HG03139 (cell line): ENCODE measurements at regions not wholly inside any gene's neighbourhood (a gene's known extent, or its start where the extent isn't known, plus 50 kb on each side); places are given as distances from the start of the nearest gene placed in this dataset.
A peak's percentile ranks its signal among the peaks of the same experiment; 100 is the strongest.
"Not testable (repeated sequence)": the region's sequence is repeated elsewhere in the genome, so short reads cannot be mapped to it uniquely, and the experiment has no call there.

Experiments
- ATAC-seq: cut with Tn5 transposase; IDR thresholded peaks from one replicate; pipeline ENCODE4 v1.9.1; 2021; ENCODE audit not compliant: unreplicated experiment

DNA sequence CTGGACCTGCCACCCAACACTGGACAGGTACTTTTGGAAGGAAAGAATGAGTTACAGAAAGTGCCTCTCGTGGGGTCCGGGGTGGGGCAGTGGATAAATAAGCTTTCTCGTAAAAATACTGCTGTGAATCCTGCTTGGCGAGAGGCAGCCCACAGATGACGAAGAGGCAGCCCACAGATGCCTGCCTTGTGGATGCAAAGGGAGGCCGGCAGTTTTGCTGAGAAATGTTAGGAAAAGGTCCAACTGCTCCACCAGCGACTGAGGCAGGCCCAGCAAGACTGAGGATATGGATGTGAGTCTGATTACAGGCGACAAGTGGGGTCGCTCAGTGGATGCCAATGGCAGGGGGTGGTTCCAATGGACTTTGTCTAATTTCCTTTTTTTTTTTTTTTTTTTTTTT, 79.1 kb upstream of the PPP1R26 start:
- ATAC-seq, result no peak

DNA sequence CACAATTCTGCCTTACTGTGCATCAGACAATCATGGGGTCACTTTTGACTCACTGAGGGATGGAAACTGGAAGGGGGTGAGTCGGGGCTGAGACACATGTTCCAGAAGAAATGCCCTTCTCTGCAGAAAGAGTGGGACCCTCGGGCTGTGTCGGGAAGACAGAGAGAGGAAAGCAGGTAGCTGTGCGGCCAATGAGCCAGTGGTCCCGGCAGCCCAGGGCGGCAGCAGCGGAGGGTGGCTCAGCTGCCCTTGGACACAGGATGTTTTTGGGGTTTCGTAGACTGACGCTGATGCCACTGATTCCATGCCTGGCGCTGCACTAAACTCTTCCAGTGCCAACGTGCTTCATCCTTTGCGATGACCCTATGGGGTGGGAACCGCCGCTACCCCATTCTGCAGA, 78.4 kb upstream of the PPP1R26 start:
- ATAC-seq, result no peak

DNA sequence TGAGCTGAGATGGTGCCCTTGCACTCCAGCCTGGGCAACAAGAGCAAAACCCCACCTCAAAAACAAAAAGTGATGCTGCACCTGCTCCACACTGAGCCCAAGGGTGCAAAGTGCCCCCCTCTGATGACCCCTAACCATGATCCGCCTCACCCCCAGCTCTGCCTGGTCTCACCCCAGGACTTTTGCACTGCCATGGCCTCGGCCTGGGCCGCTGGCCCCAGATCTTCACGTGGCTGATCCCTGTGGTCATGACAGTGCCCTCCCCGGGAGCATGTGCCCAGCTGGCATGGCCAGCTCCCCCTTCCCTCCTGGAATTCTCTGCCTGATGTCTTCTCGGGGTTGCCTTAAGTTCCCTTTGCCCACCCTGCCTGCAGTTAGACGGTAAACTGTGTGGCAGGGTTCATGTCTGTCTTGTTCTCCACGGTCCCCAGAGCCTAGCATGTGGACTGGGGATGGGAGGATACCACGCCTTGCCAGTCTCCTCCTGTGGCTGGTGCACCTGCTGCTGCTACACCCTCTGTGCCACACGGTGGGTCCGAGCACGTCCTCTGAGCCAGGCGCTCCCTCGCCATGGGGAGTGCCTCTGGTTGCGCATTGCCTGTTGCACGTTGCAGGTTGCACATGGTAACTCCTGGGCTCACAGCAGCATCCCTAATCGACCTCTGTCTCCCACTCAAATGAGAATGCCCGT, 77.4 kb upstream of the PPP1R26 start:
- no peak for ATAC-seq

DNA sequence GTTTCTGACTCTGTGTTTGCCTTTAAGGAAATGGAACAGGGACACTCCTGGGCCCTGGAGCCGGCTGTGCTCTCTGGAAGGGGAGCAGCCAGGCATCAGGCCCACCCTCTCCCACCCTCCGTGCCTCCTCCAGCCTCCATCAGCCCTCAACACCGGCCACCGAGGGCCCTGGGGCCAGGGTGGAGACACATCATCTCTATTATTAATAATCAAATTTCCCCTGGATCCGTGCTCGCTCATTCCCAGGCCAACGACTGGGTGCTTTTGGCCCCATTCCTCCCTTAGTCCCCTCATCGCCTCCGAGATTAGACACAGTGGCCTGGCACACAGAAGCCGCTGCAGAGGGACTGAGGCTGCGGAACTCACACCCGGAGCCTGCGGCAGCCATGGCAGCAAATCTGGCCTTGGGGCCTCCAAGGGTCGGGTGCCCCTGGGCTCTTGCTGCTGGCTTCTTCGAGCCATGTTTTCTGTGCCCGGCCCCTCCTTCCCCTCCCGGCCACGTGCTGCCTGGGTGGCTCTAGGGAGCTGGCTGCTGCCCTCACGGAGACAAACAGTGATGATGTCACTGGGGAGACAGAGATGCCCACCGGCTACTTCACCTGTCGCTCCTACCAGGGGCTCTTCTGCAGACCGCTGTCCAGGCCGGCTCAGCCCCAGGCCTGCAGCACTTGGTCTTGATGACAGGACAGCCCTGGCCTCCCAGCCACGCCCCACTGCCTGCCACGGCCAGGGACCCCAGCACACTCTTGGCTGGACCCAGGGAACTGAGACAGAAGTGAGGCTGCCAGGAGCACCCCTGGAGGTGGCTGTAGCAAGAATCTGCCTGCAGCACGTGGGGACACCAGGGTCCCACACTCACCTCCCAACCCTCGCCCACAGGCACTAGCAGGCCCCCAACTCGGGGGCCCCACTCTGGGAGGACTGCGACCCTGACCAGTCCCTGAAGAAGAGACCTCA, 76.6 kb upstream of the PPP1R26 start:
- ATAC-seq, result no peak

DNA sequence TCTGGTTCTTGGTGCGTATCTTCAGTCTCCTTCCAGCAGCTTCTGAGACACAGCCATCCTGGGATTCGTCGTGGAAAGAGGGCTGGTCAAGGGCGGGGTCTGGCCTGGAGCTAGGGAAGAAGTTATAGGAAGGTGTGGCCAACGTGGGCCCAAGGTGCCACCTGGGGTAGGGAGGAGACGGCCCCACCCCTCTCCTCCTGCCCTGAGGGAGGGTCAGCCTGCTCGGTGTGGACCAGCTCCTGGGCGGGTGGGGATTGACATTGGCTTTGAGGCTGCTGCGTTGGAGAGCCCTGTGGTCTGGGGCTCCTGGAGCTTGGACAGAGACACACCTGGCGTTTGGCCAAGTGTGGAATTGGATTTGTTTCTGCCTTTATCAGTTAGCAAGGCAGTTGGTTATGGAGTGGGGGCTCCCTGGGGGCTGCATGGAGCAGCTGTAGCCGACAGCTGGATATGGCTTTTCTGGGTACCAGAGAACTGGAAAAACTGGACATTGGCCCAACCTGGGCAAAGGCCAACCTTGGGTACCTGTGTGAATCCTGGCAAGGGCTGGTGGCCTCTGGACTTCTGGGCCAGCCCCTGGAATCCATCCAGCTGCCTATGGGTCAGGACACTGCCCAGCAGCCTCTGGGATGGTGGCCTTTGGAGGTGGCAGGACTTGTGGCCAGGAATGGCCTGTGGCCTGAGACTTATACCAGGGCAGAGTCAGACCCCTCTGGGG, 75.7 kb upstream of the PPP1R26 start:
- ATAC-seq, result no peak

DNA sequence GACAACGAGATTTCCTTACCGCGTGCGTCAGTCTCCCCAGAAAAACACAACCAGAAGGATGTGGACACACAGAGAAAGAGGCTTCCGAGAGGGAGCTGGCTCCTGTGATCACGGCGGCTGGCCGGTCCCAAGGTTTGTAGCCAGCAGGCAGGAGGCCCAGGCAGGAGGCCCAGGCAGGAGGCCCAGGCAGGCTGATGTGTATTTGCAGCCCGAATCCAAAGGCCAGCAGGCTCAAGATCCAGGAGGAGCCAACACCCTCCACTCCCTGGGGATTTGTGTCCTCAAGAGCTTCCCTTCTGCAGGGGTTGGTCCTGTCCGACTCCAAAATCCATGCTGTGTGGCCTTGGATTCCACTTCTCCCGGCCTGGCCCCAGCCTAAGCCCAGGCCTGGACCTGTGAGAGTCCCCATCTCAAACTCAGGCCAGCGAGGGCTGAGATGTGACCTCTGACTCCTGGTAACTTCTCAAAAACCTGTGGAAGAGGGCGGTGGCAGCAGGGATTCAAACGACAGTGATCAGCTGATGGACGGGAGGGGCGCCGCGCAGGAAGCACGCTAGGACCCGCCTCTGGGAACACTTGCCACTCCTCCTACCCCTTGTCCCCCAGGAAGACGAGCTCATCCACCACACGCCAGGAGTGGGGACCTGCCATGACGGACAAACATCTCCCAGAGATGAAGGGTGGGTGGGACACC, 75.0 kb upstream of the PPP1R26 start:
- ATAC-seq, result no peak

DNA sequence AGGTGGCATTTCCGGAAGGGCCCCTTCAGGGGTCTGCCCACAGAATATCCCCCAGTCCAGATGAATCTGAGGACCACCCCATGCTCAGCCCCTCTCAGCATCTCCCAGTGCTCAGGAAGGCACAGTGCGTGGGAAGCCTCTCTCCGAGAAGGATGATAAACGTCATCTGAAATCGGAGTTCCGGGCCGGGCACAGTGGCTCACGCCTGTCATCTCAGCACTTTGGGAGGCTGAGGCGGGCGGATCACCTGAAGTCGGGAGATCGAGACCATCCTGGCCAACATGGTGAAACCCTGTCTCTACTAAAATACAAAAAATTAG, 74.5 kb upstream of the PPP1R26 start:
- not testable (repeated sequence) for ATAC-seq

DNA sequence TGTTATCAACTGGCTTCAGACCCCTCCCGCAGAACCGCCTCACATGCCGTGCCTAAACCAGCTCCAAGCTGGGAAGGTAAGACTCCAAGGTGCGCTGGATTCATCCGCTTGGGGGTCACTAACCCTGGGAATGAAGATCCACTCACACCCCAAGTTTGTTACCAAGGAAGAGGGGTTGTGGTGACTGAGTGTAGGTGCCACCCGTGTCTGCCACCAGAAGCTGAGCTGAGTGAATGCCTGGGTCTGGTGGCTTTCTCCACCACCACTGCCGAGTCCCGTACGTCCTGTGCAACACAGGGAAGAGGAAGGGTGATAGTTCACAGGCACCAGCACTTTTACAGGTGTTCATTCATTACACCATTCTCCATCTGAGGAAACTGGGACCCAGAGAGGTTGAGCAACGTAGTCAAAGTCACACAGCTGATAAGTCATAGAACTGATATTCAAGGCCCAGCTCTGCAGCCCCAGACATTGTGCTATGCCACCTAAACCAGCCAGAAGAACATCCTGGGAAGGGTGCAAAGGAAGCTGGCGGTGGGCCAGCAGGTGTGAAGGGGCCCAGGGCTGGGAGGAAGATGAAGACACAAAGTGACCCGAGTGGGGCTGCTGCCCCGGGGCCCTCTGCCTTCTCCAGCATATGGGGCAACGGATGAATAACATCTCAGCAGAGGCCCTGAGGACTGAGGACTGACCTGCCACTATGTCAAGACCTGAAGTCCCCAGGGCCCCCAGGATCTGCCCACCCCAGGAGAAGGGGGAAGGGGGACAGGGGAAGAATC, 70.9 kb upstream of the PPP1R26 start:
- ATAC-seq, result no peak

DNA sequence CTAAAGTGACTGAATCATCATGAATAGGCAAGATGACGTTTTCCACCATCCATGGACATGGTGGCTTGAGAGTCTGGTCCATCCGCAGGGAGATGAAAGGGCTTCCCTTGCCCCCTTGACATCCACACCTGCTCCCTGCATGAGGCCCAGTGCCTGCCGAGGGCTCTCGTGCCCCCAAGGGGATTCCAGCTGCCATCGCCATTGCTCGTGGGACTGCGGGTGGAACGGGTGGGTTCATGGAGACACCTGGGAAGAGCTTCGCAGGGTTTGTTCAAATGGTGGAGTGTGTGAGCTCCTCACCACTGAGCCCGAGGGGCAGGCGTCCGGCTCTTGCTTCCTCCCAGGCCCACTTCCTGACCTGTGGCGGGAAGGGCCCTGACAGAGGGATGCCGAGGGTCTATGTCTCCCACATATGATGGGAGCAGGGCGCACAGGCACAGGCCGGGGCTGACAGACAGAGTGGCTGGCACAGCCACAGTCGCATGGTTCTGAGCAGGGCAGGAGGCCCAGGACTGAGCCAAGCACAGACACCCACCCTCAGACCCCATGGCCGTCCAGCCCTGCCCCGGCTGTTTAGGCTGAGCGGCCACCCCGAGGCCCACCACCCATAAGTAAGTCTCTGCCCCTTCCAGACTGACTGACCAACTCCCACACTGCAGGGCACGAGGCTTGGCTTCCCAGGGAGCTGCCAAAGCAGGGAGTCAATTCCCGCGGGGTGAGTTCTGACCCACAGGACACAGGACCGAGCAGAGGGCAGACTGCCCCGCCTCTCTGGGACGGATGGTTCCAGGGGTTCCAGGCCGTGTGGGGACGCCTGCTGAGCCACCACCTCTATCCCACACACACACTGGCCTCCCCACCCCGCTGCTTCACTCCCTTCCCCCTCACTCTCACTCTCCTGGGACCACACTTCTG, 70.0 kb upstream of the PPP1R26 start:
- no peak for ATAC-seq

DNA sequence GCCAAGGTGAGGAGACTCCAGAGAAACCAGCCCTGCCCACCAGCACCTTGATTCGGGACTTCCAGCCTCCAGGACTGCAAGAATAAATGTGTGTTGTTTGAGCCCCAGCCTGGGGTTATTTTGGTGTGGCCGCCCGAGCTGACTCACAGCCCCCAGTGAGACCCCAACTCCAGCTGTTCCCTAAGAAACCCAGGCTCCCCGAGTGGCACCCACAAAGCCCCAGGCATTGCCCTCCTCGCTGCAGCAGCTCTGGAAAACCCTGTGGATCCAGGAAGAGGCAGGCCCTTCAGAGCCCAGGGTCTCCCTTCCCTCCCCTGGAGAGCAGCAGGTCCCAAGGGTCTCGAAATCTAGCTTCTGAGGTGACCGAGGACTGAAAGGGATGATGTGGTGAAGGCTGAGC, 69.2 kb upstream of the PPP1R26 start:
- ATAC-seq, result no peak

DNA sequence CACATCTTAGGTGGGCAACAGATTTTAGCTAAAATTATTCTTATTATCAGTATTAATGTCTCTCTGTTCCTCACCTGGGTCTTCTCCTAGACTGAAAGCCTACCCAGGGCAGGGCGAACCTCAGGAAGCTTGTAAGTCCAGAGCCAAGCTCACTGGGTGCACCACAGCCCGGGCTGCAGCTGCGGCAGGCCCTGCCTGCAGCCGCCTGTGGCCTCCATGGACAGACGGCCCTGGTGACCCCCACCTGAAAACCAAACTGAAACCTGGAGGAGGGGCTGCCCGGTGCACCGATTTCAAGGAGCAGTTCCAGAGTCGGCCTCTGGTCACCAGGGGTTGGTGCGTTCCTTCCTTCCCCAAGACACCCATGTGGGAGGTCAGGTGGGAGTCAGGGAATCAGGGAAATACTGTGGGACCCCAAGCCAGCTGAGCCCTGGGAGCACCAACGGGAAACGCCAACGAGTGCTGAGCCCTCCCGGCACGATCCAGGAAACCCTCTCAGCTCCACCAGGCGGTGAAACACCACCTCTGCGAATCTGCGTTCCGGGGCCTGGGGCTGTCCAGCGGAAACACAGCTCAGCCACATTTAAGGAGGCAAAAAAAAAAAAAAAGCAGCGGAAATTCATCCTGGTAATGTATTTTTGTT, 68.6 kb upstream of the PPP1R26 start:
- no peak for ATAC-seq

DNA sequence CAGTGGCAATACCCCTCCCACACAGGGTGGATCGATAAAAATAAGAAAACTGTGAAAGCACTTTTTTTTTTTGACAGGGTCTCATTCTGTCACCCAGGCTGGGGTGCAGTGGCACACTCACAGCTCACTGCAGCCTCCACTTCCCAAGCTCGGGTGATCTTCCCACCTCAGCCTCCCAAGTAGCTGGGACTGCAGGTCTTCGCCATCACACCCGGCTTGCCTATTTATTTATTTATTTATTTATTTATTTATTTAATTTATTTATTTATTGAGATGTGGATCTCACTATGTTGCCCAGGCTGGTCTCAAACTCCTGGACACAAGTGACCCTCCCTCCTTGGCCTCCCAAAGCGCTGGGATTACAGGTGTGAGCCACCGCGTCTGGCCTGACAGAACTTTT, 68.0 kb upstream of the PPP1R26 start:
- not testable (repeated sequence) for ATAC-seq

DNA sequence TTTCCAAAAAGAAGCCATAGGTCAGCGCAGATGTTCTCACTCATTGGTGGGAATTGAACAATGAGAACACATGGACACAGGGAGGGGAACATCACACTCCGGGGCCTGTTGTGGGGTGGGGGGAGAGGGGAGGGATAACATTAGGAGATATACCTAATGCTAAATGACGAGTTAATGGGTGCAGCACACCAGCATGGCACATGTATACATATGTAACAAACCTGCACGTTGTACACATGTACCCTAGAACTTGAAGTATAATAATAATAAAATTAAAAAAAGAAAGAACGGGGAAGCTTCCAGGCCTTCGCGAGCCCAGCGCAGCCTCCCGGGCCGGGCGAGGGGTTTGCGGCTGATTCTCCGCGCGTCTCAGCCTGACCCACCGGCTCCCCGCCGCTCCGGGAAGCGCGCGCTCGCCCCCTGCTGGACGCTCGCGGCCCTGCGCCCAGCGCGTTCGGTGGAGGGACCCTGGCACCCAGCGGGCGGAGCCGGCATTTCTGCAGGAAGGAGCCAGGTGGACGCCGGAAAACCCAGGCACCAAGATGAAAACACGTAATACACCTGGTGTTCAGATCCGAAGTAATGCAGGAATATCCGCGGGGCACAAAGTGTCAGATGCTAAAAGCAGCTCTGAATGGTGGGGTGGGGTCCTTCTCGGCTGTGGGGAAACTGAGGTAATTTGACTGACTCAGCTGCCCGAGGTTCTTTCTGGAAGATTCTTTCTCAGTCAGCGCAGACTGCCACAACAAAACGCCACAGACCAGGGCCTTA, 67.1 kb upstream of the PPP1R26 start:
- ATAC-seq, result peak; percentile 50

DNA sequence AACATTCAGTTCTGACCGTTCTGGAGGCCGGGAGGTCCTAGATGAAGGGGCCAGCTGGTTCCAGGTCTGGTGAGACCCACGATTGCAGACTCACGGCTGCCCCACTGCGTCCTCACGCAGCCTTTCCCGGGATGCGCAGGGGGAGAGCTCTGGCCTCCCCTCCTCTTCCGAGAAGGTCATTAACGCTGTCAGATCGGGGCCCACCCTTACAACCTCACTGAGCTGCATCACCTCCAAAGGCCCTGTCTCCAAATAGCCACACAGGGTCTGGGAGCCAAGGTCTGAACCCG, 66.6 kb upstream of the PPP1R26 start:
- no peak for ATAC-seq

DNA sequence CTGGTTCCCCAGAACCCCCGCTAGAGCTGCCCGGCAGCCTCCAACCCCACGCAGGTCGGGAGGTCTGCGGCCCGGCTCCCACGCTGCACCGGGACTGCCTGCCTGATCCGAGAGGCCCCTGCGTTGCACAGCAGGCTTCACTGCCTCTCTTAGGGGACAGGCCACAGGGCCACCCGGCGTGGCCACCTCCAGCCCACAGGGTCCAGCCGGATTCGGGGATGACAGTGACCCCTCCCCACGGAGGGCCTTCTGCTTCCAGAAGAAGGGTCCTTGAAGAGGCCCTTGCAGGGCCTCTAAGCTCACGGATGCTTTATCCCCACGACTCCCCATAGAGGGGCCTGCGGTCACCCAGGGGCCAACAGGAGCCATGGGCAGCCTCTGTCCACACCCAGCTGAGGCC, 66.1 kb upstream of the PPP1R26 start:
- no peak for ATAC-seq

DNA sequence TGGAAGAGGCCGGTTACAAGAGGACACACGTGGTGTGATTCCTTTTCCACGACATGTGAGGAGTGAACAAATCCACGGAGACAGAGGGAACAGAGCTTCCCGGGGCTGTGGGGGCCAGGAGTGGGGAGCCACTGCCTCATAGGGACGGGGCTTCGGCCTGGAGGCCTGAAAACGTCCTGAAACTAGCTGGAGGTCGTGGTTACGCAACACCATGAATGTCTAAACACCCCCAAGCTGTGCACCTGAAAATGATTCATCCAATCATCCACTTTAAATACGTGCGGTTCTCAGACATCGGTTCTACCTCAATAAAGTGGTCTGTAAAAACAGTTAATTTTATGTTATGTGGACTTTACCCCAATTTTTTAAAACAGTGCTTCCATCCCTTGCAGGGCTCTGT, 65.3 kb upstream of the PPP1R26 start:
- no peak for ATAC-seq

DNA sequence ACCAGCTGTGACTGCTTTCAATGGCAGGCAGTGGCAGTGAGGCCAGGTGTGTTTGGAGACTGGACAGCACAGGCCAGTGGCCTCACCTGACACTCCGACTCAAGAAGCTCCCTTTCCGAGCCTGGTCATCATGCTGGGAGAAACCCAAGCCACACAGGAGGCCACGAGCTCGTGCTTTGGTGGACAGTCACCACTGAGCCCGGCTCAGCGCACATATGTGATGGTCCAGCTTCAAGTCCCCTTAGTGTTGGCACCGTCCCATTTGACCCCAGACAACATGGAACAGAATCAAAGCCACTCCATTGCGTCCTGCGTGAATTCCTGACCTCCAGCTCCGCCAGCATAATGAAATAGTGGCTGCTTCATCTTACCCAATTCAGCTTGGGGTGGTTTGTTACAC, 64.0 kb upstream of the PPP1R26 start:
- no peak for ATAC-seq

DNA sequence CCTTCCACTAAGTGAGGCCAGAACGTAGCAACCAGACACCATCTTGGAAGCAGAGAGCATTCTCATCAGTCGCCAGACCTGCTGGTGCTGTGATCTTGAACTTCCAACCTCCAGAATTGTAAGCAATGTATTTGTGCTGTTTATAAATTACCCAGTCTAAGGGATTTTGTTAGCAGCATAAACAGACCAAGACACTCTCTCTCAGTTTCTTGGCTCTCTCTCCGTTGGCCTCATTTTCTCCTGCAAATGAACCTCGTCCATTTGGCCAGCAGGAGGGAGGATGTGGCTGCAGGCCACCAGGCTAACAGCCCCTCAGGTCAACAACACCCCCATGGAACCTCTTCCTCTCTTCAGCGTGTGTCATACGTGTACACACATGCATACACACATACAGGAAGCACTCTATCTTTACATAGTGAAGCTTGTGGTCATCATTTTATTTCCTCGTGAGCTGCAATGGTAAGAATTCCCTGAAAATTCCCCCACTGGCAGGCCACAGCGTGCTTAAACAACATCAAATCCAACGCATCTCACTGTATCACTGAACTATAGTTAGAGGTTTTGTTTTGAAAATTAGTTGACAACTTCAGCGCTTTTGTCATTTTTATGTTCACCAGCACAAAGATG, 62.8 kb upstream of the PPP1R26 start:
- no peak for ATAC-seq
